ENCODE measurements at regions not wholly inside any gene's neighbourhood (a gene's known extent, or its start where the extent isn't known, plus 50 kb on each side); places are given as distances from the start of the nearest gene placed in this dataset.

DNA sequence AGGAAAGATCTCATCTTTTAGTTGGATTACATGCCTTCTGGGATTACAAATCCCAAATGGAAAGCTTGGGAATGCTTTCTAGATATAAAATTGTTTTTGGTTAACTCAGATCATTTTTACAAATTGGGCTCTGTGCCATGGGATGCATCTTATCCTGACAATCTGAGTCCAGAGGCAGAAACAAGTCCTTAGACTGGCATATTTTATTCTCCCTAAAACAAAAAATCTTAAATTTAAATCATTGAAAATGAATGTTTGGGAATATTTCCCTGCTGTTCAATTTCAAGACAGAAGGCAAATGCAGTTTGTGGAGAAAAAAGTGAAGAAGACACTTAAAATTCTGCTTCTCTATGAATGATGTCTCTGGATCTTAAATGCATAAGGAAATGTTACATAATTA is 456.6 kb upstream of the GOT2 start:
- Histone ChIP-seq H3K27me3 (ENCODE audit: insufficient read depth, low read depth, severe bottlenecking) (peaks cover 13% of the 10 kb centered on the region), H3K4me3 (ENCODE audit: low read depth, low read length) (no peak overlapping the region), H3K9me3 (ENCODE audit: severe bottlenecking) (no peaks in the 10 kb centered on the region), H3K27ac (no peak overlapping the region), H3K36me3 (no peaks in the 10 kb centered on the region)
- TF ChIP-seq, protein P1, sequence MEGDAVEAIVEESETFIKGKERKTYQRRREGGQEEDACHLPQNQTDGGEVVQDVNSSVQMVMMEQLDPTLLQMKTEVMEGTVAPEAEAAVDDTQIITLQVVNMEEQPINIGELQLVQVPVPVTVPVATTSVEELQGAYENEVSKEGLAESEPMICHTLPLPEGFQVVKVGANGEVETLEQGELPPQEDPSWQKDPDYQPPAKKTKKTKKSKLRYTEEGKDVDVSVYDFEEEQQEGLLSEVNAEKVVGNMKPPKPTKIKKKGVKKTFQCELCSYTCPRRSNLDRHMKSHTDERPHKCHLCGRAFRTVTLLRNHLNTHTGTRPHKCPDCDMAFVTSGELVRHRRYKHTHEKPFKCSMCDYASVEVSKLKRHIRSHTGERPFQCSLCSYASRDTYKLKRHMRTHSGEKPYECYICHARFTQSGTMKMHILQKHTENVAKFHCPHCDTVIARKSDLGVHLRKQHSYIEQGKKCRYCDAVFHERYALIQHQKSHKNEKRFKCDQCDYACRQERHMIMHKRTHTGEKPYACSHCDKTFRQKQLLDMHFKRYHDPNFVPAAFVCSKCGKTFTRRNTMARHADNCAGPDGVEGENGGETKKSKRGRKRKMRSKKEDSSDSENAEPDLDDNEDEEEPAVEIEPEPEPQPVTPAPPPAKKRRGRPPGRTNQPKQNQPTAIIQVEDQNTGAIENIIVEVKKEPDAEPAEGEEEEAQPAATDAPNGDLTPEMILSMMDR (IDR thresholded peaks at IDR 0.05; ENCODE audit: low read depth, low read length), result no peak
- no peak for DNase-seq

DNA sequence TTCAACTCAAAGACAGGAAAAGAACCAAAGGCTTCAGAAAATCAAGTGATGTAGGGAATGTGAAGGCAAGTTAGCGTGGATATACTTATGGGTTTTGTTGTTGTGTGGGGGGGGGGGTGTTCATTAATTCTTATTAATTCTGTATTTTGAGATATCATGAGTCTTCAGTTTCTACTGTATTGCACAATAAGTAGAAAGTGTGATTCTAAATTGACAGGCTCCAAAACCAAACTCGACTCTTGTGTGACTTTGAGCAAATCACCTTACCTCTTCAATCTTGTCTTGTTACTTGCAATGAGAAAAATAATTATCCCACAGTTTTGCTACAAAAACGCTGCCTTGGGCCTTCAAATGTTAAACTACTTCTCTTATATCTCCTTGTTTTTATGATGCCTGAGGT is 453.9 kb upstream of the GOT2 start:
- no peaks in the 10 kb centered on the region for H3K9me3 ChIP-seq (ENCODE audit: severe bottlenecking)
- peaks cover 3% of the 10 kb centered on the region for H3K27me3 ChIP-seq (ENCODE audit: insufficient read depth, low read depth, severe bottlenecking)
- TF ChIP-seq, protein P1 (IDR thresholded peaks at IDR 0.05; ENCODE audit: low read depth, low read length), result no peak
- no peak for DNase-seq
- H3K36me3 ChIP-seq, result no peaks in the 10 kb centered on the region
- H3K4me3 ChIP-seq (ENCODE audit: low read depth, low read length), result no peak overlapping the region
- H3K27ac ChIP-seq, result no peak overlapping the region

DNA sequence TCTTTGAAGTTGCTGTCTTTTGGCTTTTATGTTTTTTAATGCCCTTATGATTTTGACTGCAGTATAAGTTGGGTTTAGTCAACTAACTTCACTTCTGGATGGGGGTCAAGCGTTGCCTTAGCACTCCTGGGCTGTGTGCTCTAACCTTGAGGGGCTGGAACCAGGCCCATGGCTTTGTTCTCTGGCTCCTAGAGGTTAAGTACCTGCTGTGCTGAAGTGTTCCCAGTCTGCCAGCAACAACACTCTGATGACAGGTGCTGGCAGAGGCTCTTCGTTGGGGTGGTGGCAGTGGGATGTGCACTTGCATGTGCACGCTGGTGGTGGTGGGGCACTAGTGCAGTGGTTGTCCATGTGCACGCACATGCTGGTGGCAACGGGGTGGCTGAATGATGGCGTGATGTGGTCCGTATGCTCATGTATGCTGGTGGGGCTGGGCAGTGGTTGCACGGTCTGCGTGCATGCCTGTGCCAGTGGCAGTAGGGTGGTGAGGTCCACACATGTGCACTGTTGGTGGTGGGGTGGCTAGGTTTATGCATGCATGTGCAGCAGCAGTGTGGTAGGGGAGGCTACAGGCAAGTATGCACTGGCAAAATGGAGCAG is 447.8 kb upstream of the GOT2 start:
- Histone ChIP-seq H3K27me3 (ENCODE audit: insufficient read depth, low read depth, severe bottlenecking) (no peaks in the 10 kb centered on the region), H3K9me3 (ENCODE audit: severe bottlenecking) (no peaks in the 10 kb centered on the region), H3K4me3 (ENCODE audit: low read depth, low read length) (no peak overlapping the region), H3K36me3 (no peaks in the 10 kb centered on the region), H3K27ac (no peak overlapping the region)
- TF ChIP-seq, protein P1 (IDR thresholded peaks at IDR 0.05; ENCODE audit: low read depth, low read length), result no peak
- no peak for DNase-seq

DNA sequence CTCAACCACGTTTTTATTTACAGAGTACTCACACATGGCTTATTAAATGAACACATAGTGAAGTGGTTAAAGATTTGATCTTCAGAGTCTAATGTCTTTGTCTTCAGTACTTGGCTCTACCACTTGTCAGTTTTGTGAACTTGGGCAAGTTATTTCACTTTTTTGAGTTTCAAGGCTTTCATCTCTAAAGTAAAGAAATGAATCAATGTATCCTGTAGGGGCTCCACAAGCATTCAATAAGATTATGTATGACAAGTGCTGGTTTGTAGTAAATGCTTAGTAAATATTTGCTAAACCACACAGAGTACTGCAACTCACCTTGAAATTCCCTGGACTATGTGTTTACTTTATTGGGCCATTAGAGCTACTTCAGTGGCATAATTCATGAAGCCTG is 446.0 kb upstream of the GOT2 start:
- no peak for DNase-seq
- TF ChIP-seq, protein P1 (IDR thresholded peaks at IDR 0.05; ENCODE audit: low read depth, low read length), result no peak
- H3K27ac ChIP-seq, result no peak overlapping the region
- H3K9me3 ChIP-seq (ENCODE audit: severe bottlenecking), result no peaks in the 10 kb centered on the region
- no peaks in the 10 kb centered on the region for H3K36me3 ChIP-seq
- no peak overlapping the region for H3K4me3 ChIP-seq (ENCODE audit: low read depth, low read length)
- H3K27me3 ChIP-seq (ENCODE audit: insufficient read depth, low read depth, severe bottlenecking), result no peaks in the 10 kb centered on the region

DNA sequence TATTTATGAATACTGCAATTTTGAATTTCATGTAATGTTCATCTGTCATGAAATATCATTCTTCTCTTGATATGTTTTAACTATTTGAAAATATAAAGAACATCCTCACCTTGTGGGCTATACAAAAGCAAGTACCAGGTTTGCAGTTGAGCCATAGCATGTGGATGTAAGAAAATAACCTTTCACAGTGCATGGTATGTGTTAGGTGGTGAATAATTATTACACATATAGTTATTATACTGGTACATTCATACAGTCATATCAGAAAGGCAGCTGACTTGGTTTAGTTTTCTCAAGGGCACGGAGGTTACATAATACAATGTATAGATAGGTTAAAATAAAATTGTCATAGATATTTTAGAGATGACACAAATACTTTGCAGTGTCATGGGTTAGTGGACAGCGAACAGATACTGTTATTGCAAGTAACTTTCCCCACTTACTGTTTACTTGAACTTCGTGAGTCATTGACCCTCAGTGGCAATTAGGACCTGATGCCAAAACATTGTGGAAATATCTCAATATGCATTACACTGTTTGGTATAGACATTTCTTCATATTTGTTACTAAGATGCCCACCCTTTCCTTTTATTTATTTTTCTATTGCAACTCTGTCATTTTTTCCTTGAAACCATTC is 445.4 kb upstream of the GOT2 start:
- Histone ChIP-seq H3K27ac (no peak overlapping the region), H3K27me3 (ENCODE audit: insufficient read depth, low read depth, severe bottlenecking) (no peaks in the 10 kb centered on the region), H3K9me3 (ENCODE audit: severe bottlenecking) (no peaks in the 10 kb centered on the region), H3K36me3 (no peaks in the 10 kb centered on the region), H3K4me3 (ENCODE audit: low read depth, low read length) (no peak overlapping the region)
- no peak for DNase-seq
- TF ChIP-seq, protein P1 (IDR thresholded peaks at IDR 0.05; ENCODE audit: low read depth, low read length), result no peak

DNA sequence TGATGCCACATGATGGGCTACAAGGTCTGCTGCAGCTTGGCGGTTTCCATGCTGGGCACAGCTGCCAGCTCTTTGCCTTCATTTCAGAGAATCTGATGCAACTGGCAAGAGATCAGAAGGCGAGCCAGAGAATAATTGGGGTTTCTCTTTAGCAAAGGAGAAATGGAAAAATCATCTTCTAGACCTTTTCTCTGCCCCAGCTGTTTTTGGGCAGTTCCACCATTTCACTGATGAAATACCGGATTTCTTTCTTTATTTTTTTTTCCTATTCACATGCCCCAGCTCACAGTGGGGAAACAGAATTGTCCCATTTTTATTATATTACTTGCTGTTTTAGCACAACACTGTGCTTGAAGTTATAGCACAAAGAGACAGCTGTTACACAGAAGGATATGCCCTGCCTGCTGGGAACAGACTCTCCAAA is 439.3 kb upstream of the GOT2 start:
- Histone ChIP-seq H3K27ac (no peak overlapping the region), H3K36me3 (no peaks in the 10 kb centered on the region), H3K4me3 (ENCODE audit: low read depth, low read length) (no peak overlapping the region), H3K9me3 (ENCODE audit: severe bottlenecking) (no peaks in the 10 kb centered on the region), H3K27me3 (ENCODE audit: insufficient read depth, low read depth, severe bottlenecking) (peaks cover 7% of the 10 kb centered on the region)
- no peak for DNase-seq
- TF ChIP-seq, protein P1 (IDR thresholded peaks at IDR 0.05; ENCODE audit: low read depth, low read length), result no peak

Data from WERI-Rb-1 (cell line).